ENCODE measurements at regions not wholly inside any gene's neighbourhood (a gene's known extent, or its start where the extent isn't known, plus 50 kb on each side); places are given as distances from the start of the nearest gene placed in this dataset.

DNA sequence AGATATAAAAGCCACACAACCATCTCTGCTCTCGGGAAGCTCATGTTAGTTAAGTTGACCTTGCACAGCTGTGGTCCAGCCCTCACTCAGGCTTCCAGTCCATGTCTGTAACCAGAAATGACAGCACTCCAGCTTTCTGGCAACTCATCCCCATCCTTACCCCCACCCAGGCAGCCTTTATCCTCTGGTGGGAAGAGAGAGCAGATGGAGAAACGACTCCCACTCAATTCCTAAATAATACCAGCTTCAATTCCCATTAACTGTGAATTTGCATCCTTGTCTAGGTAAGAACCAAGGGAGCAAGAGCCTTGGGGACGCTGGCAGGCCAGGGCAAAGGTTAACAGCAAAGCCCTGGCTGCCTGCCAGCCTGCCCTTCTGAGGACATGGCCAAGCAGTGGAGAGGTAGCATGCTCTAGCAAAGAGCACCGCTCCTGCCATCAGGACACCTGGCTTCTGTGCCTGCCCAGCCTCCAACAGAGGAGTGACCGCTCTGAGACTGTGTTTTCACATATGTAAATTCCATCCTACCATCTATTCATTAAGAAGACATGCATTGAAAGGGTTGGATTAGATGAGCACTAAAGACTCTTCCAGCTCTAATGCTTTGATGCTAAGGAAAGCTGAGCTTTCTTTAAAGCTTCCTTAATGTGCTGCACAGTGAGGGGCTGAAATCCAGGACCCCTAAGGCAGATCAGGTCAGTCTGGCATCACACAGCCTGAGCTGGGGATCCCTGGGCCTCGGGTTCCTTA lies 236.1 kb downstream of the GRIN2B start:
- H3F3A ChIP-seq (ENCODE audit: control insufficient read depth, insufficient read depth): no peaks in the 10 kb centered on the region
- H3K9me2 ChIP-seq (replicated peaks; ENCODE audit: control insufficient read depth, low read length): no peaks in the 10 kb centered on the region
- no peaks in the 10 kb centered on the region for H3K79me2 ChIP-seq (ENCODE audit: control insufficient read depth, low read length)
- H3K27me3 ChIP-seq (ENCODE audit: control insufficient read depth, low read length): peaks cover 13% of the 10 kb centered on the region; the same call in 1 of the 2 replicates
- no peaks in the 10 kb centered on the region for H3K36me3 ChIP-seq (ENCODE audit: control insufficient read depth, low read length)
- H3K4me3 ChIP-seq (ENCODE audit: low read length): no peak overlapping the region
- H3K4me1 ChIP-seq (ENCODE audit: control insufficient read depth, low read length): no peaks in the 10 kb centered on the region
- H3K9me3 ChIP-seq (ENCODE audit: control insufficient read depth, insufficient read depth, low read length): no peaks in the 10 kb centered on the region
- H3K27ac ChIP-seq (ENCODE audit: low read depth, low read length): no peak overlapping the region
- no peak for TF ChIP-seq EZH2phosphoT487 (IDR thresholded peaks at IDR 0.05; ENCODE audit: borderline replicate concordance, low read length)
- TF ChIP-seq CTCF (IDR thresholded peaks at IDR 0.05; ENCODE audit: low read depth, low read length, poor library complexity, severe bottlenecking): no peak
- H3K4me2 ChIP-seq (ENCODE audit: low read length): no peak overlapping the region
- no peaks in the 10 kb centered on the region for H4K20me1 ChIP-seq (ENCODE audit: control insufficient read depth, insufficient read depth, low read depth, low read length)

DNA sequence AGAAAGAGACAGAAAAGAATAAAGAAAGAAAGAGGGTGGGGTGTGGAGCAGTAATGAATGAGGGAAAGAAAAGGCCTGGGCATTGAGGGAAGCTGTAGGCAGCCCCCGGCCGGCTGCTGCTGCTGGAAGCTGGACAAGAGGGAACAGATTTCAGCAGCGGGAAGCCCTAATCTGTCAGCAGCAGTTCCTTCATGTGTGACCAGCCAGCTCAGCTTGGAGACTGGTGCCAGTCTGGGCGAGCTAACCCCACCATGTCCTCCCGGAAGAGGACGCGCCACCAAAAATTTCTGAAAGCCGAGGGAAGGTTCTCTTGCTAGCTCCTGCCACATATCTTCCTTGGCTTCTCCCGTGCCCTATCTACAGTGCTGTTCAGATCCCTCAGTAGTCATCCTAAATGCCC lies 236.8 kb downstream of the GRIN2B start:
- TF ChIP-seq EZH2phosphoT487 (IDR thresholded peaks at IDR 0.05; ENCODE audit: borderline replicate concordance, low read length): no peak
- no peak for TF ChIP-seq CTCF (IDR thresholded peaks at IDR 0.05; ENCODE audit: low read depth, low read length, poor library complexity, severe bottlenecking)

DNA sequence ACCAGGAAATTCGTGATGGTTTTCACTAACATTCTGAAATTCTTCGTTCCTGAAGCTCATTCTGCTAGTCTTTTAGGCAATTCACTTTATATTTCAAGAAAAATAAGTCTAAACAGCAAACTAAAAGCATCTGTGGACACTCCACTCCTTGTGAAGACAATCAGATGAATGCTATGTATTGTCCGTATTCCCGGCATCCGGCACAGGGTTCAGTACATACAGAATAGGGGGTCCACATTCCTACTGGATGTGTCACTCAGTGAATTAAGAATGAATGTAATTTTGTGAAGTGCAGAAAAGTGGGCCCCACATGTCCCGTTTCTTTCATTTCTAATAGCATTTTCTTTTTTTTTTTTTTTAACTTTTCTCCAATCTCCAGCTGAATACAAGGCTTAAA lies 241.3 kb downstream of the GRIN2B start:
- H3K27ac ChIP-seq (ENCODE audit: low read depth, low read length): no peak overlapping the region
- H3K4me1 ChIP-seq (ENCODE audit: control insufficient read depth, low read length): peaks cover 4% of the 10 kb centered on the region
- H3K9me3 ChIP-seq (ENCODE audit: control insufficient read depth, insufficient read depth, low read length): no peaks in the 10 kb centered on the region
- H3K4me2 ChIP-seq (ENCODE audit: low read length): no peak overlapping the region
- no peaks in the 10 kb centered on the region for H4K20me1 ChIP-seq (ENCODE audit: control insufficient read depth, insufficient read depth, low read depth, low read length)
- H3K4me3 ChIP-seq (ENCODE audit: low read length): no peak overlapping the region
- no peaks in the 10 kb centered on the region for H3K79me2 ChIP-seq (ENCODE audit: control insufficient read depth, low read length)
- H3K36me3 ChIP-seq (ENCODE audit: control insufficient read depth, low read length): no peaks in the 10 kb centered on the region
- no peak for TF ChIP-seq CTCF (IDR thresholded peaks at IDR 0.05; ENCODE audit: low read depth, low read length, poor library complexity, severe bottlenecking)
- no peak for TF ChIP-seq EZH2phosphoT487 (IDR thresholded peaks at IDR 0.05; ENCODE audit: borderline replicate concordance, low read length)
- no peaks in the 10 kb centered on the region for H3F3A ChIP-seq (ENCODE audit: control insufficient read depth, insufficient read depth)
- H3K9me2 ChIP-seq (replicated peaks; ENCODE audit: control insufficient read depth, low read length): no peaks in the 10 kb centered on the region
- H3K27me3 ChIP-seq (ENCODE audit: control insufficient read depth, low read length): no peaks in the 10 kb centered on the region

More for the DNA sequence above, 236.8 kb downstream of the GRIN2B start:
- Histone ChIP-seq H4K20me1 (ENCODE audit: control insufficient read depth, insufficient read depth, low read depth, low read length) (no peaks in the 10 kb centered on the region), H3F3A (ENCODE audit: control insufficient read depth, insufficient read depth) (no peaks in the 10 kb centered on the region), H3K4me1 (ENCODE audit: control insufficient read depth, low read length) (peaks cover 4% of the 10 kb centered on the region), H3K4me3 (ENCODE audit: low read length) (no peak overlapping the region), H3K79me2 (ENCODE audit: control insufficient read depth, low read length) (no peaks in the 10 kb centered on the region), H3K27me3 (ENCODE audit: control insufficient read depth, low read length) (peaks cover 13% of the 10 kb centered on the region; the same call in 1 of the 2 replicates), H3K36me3 (ENCODE audit: control insufficient read depth, low read length) (no peaks in the 10 kb centered on the region), H3K4me2 (ENCODE audit: low read length) (no peak overlapping the region), H3K9me2 (replicated peaks; ENCODE audit: control insufficient read depth, low read length) (no peaks in the 10 kb centered on the region), H3K27ac (ENCODE audit: low read depth, low read length) (no peak overlapping the region), H3K9me3 (ENCODE audit: control insufficient read depth, insufficient read depth, low read length) (no peaks in the 10 kb centered on the region)
